Hepatocyte (in vitro differentiated cells): ENCODE measurements at regions not wholly inside any gene's neighbourhood (a gene's known extent, or its start where the extent isn't known, plus 50 kb on each side); places are given as distances from the start of the nearest gene placed in this dataset.

Experiments
- CTCF ChIP-seq: fragments of 200-600 bp; sonication (generic); IDR thresholded peaks from 2 replicates; pipeline ENCODE4 v1.5.1; 2016; ENCODE audit warnings: antibody characterized with exemption, mild to moderate bottlenecking; ENCODE audit not compliant: poor library complexity
- EZH2 ChIP-seq: fragments of 200-600 bp; sonication (generic); IDR thresholded peaks from 2 replicates; pipeline ENCODE4 v1.6.1; 2016; ENCODE audit warnings: antibody characterized with exemption, mild to moderate bottlenecking, borderline replicate concordance
- EZH2phosphoT487 ChIP-seq: fragments of 200-600 bp; sonication (generic); IDR thresholded peaks from one replicate; pipeline ENCODE4 v1.6.1; 2018; ENCODE audit warnings: antibody characterized with exemption, mild to moderate bottlenecking, low read depth, moderate library complexity; ENCODE audit not compliant: unreplicated experiment, severe bottlenecking

GRCh38 chr3:36650271-36650671, 114.1 kb downstream of the DCLK3 start:
- TF ChIP-seq CTCF: no peak
- TF ChIP-seq EZH2: no peak
- no peak for TF ChIP-seq EZH2phosphoT487
